HepG2 (cell line): ENCODE measurements at regions not wholly inside any gene's neighbourhood (a gene's known extent, or its start where the extent isn't known, plus 50 kb on each side); places are given as distances from the start of the nearest gene placed in this dataset.

ENCODE experiments used
- ATAC-seq: fragments of 200-7000 bp; cut with Tn5 transposase; 3 replicates; pipeline ENCODE4 v1.9.1; 2020; ENCODE audit warnings: mild to moderate bottlenecking, moderate library complexity
- BruUV-seq: library from RNA; stranded (reverse); fragments of 400-500 nt; replicated peaks from 2 replicates; lab custom pipeline; 2021; lab: Mats Ljungman, UMichigan
- CTCF ChIA-PET: fragments of 300-600 bp; formaldehyde crosslinking; extraction: SDS; loops from one replicate; lab custom pipeline; 2021; ENCODE audit warnings: low total read pairs, inconsistent platforms, low intra/inter-chr PET ratio; lab: Yijun Ruan, JAX
- POLR2A ChIA-PET: fragments of 350-600 bp; sonication (Branson Sonifier 250); formaldehyde crosslinking; loops from one replicate; lab custom pipeline; 2020; ENCODE audit warnings: antibody characterized with exemption, inconsistent platforms; lab: Yijun Ruan, JAX
- DNase-seq: peaks from one replicate; pipeline ENCODE4 v3.0.0-alpha.2; 2015; ENCODE audit warnings: low spot score
- FAIRE-seq: peaks from 3 replicates; lab custom pipeline; 2011; peaks lifted over from hg19 to GRCh38; lab: Jason Lieb, UNC
- H2AFZ ChIP-seq: one replicate; pipeline ENCODE4 v1.6.1; 2011; ENCODE audit warnings: low read length, inconsistent platforms
- H3K27ac ChIP-seq: fragments of 300-600 bp; 3 replicates; pipeline ENCODE4 v1.8.0; 2011; ENCODE audit warnings: mixed run types, mild to moderate bottlenecking, mixed read lengths, low read length, inconsistent platforms; ENCODE audit not compliant: insufficient read depth; ENCODE audit errors: extremely low read length
- H3K27me3 ChIP-seq, 2 experiments: fragments of 200-600 bp in 1 of 2; 2 replicates in 1 of 2; 3 replicates in 1 of 2; pipeline versions ENCODE4 v1.6.0 to v1.8.0; 2011; ENCODE audit warnings: low read length in 2 of 2, mild to moderate bottlenecking in 2 of 2, moderate library complexity in 2 of 2, inconsistent platforms in 1 of 2; ENCODE audit not compliant: insufficient read depth in 2 of 2, control insufficient read depth in 1 of 2
- H3K36me3 ChIP-seq, 2 experiments: fragments of 200-600 bp in 1 of 2; replicated peaks in 1 of 2; 2 replicates in 1 of 2; 3 replicates in 1 of 2; pipeline versions ENCODE4 v1.5.1 to v1.8.0; 2011; ENCODE audit warnings: low read length in 2 of 2, inconsistent platforms in 1 of 2; ENCODE audit not compliant: insufficient read depth in 2 of 2, control insufficient read depth in 1 of 2
- H3K4me1 ChIP-seq: 2 replicates; pipeline ENCODE4 v1.5.1; 2012; ENCODE audit warnings: low read length, inconsistent platforms; ENCODE audit not compliant: insufficient read depth
- H3K4me2 ChIP-seq: 2 replicates; pipeline ENCODE4 v1.6.0; 2011; ENCODE audit warnings: low read depth, low read length, inconsistent platforms
- H3K4me3 ChIP-seq, 3 experiments: fragments of 200-600 bp in 1 of 3; sonication (generic), shearing (Covaris generic) in 1 of 3; replicated peaks in 1 of 3; 2 replicates each; pipeline ENCODE4 v1.5.1; 2011 to 2016; ENCODE audit warnings: low read length in 3 of 3, inconsistent platforms in 2 of 3, low read depth in 2 of 3, mild to moderate bottlenecking in 2 of 3, control low read depth in 1 of 3, mixed read lengths in 1 of 3; ENCODE audit not compliant: insufficient read depth in 1 of 3
- H3K79me2 ChIP-seq: one replicate; pipeline ENCODE4 v1.6.1; 2011; ENCODE audit warnings: low read length, inconsistent platforms; ENCODE audit not compliant: insufficient read depth
- H3K9ac ChIP-seq: 2 replicates; pipeline ENCODE4 v1.6.0; 2011; ENCODE audit warnings: mild to moderate bottlenecking, low read depth, low read length, inconsistent platforms; ENCODE audit not compliant: insufficient read depth
- H3K9me3 ChIP-seq: 2 replicates; pipeline ENCODE4 v1.5.1; 2012; ENCODE audit warnings: mild to moderate bottlenecking, low read length
- H4K20me1 ChIP-seq: 2 replicates; pipeline ENCODE4 v1.6.0; 2011; ENCODE audit warnings: inconsistent platforms, mild to moderate bottlenecking, low read length, moderate library complexity; ENCODE audit not compliant: insufficient read depth
- BRF2 ChIP-seq: sonication (generic); formaldehyde crosslinking; IDR thresholded peaks from 2 replicates; pipeline ENCODE4 v1.8.1; 2022; ENCODE audit warnings: mild to moderate bottlenecking, missing genetic modification reagents
- CBX2 ChIP-seq, 2 experiments: fragments of 200-600 bp in 1 of 2; sonication (generic); formaldehyde crosslinking in 1 of 2; IDR thresholded peaks; 2 replicates each; pipeline versions ENCODE4 v1.7.0 to v1.8.1; 2018 to 2022; ENCODE audit warnings: low read depth in 2 of 2, low read length in 1 of 2, mild to moderate bottlenecking in 1 of 2, missing genetic modification reagents in 1 of 2
- HBP1 ChIP-seq: IDR thresholded peaks from 2 replicates; pipeline ENCODE4 v1.6.1; 2016; ENCODE audit warnings: low read depth, control low read depth
- TAF1 ChIP-seq: sonication (generic); formaldehyde crosslinking; IDR thresholded peaks from 2 replicates; pipeline ENCODE4 v1.4.0; 2020; ENCODE audit warnings: missing genetic modification reagents
- ZFP90 ChIP-seq: sonication (generic); formaldehyde crosslinking; IDR thresholded peaks from 2 replicates; pipeline ENCODE4 v1.8.0; 2022; ENCODE audit warnings: missing genetic modification reagents, mild to moderate bottlenecking, inconsistent platforms, borderline replicate concordance
- ZNF281 ChIP-seq: sonication (generic); formaldehyde crosslinking; IDR thresholded peaks from 2 replicates; pipeline ENCODE4 v1.4.0; 2020; ENCODE audit warnings: missing genetic modification reagents, borderline replicate concordance
- ZNF317 ChIP-seq: sonication (generic); formaldehyde crosslinking; IDR thresholded peaks from 2 replicates; pipeline ENCODE4 v1.5.0; 2020; ENCODE audit warnings: mild to moderate bottlenecking, missing genetic modification reagents
- ZNF646 ChIP-seq: sonication (generic); formaldehyde crosslinking; IDR thresholded peaks from 2 replicates; pipeline ENCODE4 v1.9.0; 2021; ENCODE audit warnings: mild to moderate bottlenecking, missing genetic modification reagents
- ZNF691 ChIP-seq: sonication (generic); formaldehyde crosslinking; IDR thresholded peaks from 2 replicates; pipeline ENCODE4 v1.4.0; 2020; ENCODE audit warnings: missing genetic modification reagents, low read depth, mild to moderate bottlenecking, borderline replicate concordance
- WGBS: methylation state at CpG from one replicate; pipeline ENCODE4 v1.1.6; 2017; ENCODE audit warnings: low lambda C conversion rate; 5-methylcytosine and 5-hydroxymethylcytosine counted together
- in situ Hi-C: cut with HindIII; loops from 2 replicates; pipeline ENCODE4 v1.10.0; 2017; ENCODE audit warnings: low pct_unique_long_range_greater_than_20kb; ENCODE audit not compliant: extremely low pct_ligation_motif_present
- intact Hi-C: fragments of 100-400 bp; cut with micrococcal nuclease; formaldehyde crosslinking; loops from one replicate; pipeline ENCODE4 v1.10.0; 2022; ENCODE audit not compliant: unreplicated experiment

- Histone ChIP-seq H3K4me1 (peaks cover 62% of the 10 kb centered on the region), H3K9me3 (no peaks in the 10 kb centered on the region), H3K4me2 (no peak overlapping the region), H3K36me3 (no peaks in the 10 kb centered on the region), H3K27me3 (no peaks in the 10 kb centered on the region), H3K4me3 (no peak overlapping the region), H3K79me2 (no peaks in the 10 kb centered on the region), H3K9ac (no peak overlapping the region), H4K20me1 (no peaks in the 10 kb centered on the region), H2AFZ (no peak overlapping the region), H3K27ac (no peak overlapping the region)
- no TSS peak for BruUV-seq
- FAIRE-seq, result no peak
- 64% methylated on average over 2 of the region's 2 CpGs for WGBS
- intact Hi-C loops (loop anchor here (5.0 to 10.0 kb wide), 2 partner anchors 46 to 422 kb away; no protein-coding TSS in a partner anchor), in situ Hi-C loops (no loop called here)
- peak; percentile 42 for ATAC-seq
- POLR2A ChIA-PET, result no interaction called here
- DNase-seq, result peak; percentile 72
- CTCF ChIA-PET, result no interaction called here
- TF ChIP-seq HBP1 (CRISPR knock-in tag), result no peak
- no peak for TF ChIP-seq ZNF317 (CRISPR knock-in tag)
- TF ChIP-seq ZNF691 (CRISPR knock-in tag), result no peak
- TF ChIP-seq ZFP90 (CRISPR knock-in tag), result no peak
- TF ChIP-seq ZNF646 (CRISPR knock-in tag), result no peak
- no peak for TF ChIP-seq CBX2 (IDR thresholded peaks at IDR 0.05; ENCODE audit: low read depth, low read length)
- TF ChIP-seq CBX2 (CRISPR knock-in tag; IDR thresholded peaks at IDR 0.05; ENCODE audit: low read depth), result no peak
- no peak for TF ChIP-seq ZNF281 (CRISPR knock-in tag)
- no peak for TF ChIP-seq BRF2 (CRISPR knock-in tag)
- TF ChIP-seq TAF1 (CRISPR knock-in tag), result no peak
Observed at GRCh38 chr2:210966330-210966729, 409.9 kb downstream of the CPS1 start.
